ENCODE measurements at regions not wholly inside any gene's neighbourhood (a gene's known extent, or its start where the extent isn't known, plus 50 kb on each side); places are given as distances from the start of the nearest gene placed in this dataset.

DNA sequence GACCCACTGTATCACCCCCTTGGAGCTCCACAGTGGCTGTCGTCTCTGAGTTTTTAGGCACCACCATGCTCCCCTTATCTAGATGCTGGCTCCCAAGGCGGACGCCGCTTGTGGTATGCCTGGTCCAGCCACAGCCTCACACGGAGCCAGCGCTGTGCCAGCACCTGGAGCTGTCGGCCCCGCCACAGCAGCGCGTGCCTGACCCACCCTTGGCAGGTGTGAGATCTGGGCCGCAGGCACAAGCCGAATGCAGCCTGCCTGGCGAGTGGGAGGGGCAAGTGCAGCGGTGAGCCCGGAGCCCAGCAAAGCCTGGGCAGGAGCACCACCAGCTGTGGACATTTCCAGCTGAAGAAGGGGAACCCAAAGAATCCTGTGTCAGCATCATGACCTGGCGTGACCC lies 91.9 kb upstream of the BACE2 start:
- DNase-seq (ENCODE audit: low spot score), result no peak

DNA sequence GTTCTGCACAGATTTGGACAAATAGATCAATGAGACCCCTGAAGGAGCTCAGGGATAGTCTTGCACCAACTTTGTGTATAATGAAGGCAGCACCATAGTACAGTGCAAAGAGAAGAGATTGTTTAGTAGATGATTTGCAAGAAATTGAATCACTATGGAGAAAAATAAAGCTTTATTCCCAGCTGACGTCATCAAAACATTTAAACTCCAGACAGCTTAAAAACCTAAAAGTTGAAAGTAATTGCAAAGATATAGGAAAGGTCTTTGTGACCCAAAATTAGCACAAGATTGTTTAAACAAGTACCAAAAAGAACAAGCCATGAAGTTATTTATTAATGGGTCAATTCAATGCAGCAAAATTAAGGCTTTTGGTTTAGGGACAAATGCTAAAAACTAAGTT lies 88.8 kb upstream of the BACE2 start:
- no peak for DNase-seq (ENCODE audit: low spot score)

DNA sequence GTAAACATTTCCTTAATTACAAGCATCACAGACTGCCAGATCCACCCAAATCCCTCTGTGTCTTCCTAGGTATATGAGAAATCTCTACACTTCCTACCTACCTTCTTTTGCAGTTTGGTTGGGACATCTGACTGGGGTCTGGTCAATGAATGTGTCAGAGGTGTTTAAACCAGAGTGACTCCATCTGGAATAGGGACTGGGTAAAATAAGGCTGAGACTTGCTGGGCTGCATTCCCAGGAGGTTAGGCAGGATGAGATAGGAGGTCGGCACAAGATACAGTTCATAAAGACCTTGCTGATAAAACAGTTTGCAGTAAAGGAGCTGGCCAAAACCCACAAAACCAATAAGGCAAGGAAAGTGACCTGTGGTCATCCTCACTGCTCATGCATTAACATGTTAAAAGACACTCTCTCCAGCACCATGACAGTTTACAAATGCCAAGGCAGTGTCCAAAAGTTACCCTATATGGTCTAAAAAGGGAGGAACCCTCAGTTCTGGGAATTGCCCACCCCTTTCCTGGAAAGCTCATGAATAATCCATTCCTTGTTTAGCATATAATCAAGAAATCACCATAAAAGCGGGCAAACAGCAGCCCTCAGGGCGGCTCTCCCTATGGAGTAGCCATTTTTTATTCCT lies 87.4 kb upstream of the BACE2 start:
- no peak for DNase-seq (ENCODE audit: low spot score)

DNA sequence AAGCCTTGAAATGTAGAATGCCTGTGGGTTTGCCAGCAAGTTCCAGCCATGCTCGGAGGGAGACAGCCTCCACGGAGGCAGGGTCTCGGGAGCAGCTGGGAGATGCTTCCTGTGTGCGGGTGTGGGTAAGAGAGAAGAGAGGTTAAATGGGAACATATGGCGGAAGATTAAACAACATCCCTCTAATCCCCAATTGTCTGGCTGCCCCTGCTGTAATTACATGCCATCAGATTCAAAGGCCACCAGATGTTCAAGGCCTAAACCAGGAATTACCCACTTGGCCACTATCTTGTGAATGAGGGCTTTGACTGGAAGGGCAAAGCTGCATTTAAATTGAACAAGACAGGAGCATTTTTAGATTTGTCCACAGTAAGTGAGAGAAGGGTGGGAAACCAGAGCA lies 81.4 kb upstream of the BACE2 start:
- DNase-seq (ENCODE audit: low spot score), result no peak

DNA sequence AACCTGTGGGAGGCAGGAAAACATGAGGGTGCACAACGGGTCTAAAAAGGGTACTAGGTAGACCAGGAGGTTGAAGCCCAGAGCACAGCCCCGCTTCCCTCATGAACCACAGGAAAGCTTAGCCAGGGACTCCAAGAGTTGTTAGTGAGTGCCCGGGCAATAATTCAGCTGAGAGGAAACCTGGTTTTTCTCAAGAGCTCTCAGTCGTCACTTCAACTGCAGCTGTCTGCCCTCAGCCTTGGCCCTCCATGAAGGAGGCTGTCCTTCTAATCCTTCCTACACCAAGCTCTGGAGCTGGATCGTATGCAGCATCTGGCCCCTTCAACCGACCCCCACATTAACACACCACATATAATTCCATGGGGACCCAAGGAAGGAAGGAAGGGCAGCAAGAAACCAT lies 77.0 kb upstream of the BACE2 start:
- no peak for DNase-seq (ENCODE audit: low spot score)

DNA sequence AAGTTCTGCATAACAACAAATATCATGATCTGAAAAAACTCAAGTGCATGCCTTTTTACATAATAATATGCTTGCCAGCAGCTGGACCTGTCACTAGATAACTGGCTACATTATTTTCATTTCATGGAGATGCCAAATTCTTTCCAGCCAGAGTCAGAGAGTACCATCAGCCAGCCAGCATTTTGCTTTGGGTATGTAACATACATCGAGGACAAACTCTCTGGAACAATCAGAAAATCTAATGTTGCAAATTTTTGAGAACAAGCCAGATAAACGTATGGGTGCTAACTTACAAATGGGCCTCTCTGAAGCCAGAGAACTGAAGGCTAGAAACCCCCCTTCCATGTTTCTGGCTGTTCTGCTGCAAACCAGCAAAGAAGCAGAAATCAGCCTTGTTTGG lies 76.3 kb upstream of the BACE2 start:
- DNase-seq (ENCODE audit: low spot score), result no peak

DNA sequence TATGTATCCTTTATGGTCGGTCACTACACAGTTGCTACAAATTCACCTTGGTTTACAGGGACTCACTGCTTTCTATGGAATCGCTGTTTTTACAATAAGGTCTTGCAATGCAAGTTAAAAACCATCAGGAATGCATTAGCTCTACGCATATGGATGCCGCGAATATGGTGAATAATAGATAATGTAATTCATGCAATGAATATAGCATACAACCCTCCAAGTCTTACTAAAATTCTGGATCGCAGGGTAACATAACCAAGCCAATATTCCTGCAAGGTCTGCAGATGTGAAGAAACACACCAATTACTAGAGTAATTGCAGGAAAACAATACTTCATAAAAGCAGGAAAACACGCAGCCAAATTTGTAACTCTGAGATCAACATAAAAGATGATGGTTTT lies 75.6 kb upstream of the BACE2 start:
- DNase-seq (ENCODE audit: low spot score), result no peak

DNA sequence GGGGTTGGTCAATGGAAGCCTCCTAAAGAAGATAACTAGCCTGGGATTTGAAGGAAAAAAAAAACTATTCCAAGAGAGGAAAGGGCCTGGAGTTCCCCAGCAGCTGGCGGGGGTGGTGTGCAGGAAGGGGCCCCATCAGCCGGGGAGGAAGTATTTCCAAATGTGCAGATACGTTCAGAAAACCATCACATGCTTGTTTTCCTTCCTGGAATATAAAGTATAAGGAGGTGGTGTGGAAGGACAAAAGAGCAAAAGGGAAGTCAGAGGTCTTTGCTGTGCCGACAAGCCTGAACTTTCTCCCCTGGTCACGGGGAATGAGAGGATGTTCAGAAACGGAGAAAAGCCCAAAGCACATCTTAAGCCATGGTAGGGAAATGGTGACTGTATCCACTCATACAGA lies 72.0 kb upstream of the BACE2 start:
- no peak for DNase-seq (ENCODE audit: low spot score)

DNA sequence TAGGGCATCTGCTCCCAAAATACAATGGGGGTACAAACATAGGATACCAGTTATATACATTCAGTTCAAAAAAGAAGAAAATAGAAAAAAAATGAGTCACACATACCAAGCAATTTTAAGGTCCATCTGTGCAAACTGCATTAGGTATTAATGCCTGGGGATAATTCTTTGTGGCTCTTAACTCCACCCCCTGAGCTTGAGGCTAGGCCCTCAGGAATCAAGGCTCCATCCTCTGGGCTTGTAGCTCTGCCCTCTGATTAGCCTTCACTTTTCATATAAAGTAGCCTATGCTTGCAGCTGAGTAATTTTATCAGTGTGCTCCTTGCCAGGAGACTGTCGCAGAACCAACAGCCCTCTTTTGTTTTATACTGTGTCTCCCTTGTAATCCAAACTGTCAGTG lies 69.9 kb upstream of the BACE2 start:
- DNase-seq (ENCODE audit: low spot score), result no peak

DNA sequence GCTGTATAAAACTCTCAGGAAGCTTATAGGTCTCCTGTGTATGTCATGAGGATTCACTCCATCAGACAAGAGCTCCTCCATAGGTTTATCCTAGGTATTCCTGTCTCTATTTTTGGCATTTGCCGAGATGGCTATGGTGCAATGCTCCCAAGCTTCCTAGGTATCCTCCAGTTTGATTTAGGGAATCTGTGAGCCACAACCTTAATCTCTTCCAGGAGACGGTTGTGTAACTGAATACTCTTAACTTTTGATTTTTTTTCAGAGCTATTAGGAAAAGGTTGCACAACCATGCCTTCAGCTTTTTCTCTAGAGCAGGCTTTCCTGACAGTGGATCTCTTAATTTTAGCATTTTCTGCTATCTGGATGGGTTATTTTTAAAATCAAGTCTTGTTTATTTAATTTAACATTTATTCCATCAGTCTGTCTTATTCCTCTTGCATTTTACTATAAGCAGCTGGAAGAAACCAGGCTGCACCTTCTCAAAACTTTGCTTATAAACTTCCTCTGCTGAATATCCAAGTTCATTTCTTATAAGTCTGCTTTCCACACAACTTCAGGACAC lies 69.4 kb upstream of the BACE2 start:
- DNase-seq (ENCODE audit: low spot score), result no peak

DNA sequence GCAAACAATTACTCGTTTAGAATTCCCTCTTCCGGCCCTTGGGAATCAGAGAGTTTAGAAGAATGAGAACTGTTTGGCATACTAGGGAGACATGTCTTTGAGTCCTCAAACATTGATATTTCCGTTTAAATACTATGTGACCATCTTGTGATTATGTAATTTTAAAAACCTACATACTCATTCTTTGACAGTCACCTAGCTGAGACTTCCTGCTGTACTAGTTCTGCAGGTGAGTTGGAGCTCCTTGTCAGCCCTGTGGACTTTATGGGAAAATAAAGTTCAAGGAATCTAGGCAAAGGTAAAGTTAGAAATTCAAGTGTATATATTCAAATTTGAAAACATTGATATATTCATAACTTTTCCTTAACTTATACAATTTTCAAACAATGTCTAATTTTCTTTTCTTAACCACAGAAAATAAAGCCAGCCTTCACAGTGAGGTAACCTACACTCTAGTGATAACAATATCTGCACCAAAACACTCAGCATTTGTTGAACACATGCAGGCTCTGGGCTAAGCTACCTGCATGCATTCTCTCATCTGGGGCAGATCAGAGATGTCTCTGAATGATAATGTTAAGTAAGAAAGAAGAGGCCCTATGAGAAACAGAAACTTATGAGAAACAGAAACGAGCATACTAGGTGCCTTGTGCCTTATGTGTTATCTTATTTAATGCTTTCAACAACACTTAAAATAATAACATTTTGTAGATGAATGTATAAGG lies 67.0 kb upstream of the BACE2 start:
- DNase-seq (ENCODE audit: low spot score), result no peak

DNA sequence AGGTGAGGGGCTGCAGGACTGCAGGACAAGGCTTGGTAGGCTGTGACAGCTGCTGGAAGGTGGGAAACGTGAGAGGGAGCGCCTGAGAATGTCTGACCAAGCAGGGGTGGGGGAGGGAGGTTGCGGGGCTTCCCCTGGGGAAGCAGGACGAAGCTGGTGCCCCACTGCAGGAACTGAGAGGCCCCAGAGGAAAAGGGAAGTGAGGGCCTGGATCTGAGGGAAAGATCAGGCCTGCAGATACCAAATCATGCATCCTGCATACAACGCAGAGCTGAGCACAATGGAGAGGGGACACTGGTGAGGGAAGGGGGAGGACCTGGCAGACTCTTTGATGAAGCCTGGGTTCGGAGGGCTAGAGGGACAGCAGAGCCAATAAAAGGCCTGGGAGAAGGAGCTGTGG lies 65.7 kb upstream of the BACE2 start:
- DNase-seq (ENCODE audit: low spot score), result peak; percentile 22

DNA sequence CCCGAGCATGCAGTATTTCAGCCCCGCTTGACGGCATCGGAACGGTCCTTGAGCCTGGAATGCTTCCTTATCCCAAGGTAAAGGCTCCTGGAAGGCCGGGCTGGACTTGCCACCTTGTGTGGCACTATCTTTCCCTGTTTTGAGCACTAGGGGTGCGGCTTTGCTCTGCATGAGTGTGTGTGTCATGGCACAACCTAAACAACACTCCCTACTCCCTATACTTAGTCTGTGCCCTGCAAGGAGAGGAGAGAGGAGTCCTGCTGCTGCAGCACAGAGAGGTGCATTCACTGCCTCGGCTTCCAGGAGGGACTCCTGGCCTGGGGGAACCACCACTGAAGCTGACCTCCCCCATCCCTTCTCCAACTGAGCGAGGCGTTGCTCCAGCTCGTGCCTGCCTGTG lies 60.4 kb upstream of the BACE2 start:
- DNase-seq (ENCODE audit: low spot score), result no peak

DNA sequence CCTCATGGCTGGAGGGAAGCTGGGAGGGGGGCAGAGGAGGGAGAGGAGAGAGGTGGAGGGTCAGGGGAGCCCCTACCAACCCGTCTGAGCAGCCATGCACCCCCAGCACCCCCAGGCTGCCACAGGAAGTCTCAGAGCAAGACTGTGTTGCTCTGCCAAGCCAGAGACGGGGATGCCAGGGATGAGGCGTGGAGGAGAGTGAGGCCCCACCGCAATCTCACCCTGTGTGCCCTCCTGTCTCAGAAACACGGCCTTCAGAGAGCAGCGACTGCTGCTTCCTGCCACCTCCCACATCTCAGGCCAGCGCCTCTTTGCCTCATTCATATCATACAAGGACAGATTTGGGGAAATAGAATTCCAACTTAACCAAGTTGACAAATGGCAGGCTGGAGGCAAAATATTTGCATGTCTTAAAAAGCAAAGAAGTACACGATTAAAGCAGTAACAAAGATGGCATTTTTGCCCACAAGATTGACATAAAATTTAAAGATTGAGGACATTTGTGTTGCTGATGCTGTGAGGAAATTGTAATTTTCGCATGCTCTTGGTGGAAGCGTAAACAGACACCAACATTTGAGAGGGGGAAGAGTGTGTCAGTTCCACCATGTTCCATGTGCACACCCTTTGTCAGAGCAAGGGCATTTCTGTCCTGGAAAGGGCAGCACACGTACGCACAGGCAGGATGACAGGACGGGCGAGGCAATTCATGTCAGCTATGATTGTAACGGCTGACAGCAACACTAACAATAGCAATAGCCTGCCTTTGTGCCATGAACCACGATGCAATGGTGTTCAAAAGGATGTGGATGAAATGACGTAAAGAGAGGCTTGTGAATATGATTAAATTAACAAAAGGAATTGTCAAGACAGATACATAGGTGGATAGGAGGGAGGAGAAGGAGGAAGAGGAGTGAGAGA lies 59.0 kb upstream of the BACE2 start:
- DNase-seq (ENCODE audit: low spot score), result no peak

DNA sequence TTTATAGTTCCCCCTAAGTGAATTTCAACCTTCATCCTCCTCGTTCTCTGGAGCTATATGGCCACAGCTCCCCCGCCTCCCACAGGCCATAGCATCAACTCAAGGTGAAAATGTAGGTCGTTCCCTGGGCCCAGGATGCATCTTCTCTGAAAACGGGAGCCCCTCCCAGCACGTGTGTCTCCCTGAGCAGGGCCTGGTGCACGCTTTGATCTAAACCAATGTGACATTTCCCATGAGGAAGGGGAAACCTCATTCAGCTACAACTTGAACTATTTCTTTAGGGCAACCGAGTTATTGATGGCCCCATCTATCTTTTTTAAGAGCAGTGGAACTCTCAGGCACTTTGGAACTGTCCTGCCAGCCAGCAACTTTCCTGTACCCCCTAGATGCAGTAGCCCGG lies 57.8 kb upstream of the BACE2 start:
- no peak for DNase-seq (ENCODE audit: low spot score)

DNA sequence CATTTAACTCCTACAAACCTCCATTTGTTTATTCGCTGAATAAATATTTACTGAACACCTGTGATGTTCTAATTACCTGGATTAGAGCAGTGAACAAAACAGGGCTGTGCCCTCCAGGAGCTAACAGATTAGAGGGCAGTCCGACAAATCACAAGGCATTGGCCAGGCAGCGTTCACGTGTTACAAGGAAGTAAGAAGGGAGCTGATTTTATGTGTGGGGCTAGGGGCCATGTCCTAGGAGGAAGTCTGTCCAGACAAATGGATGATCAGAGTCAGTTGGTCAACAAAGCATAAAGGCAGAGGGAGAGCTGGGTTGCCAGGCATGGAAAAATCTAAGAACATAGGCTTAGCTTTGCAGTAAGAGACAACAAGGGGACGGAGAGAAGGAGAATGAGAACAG lies 57.3 kb upstream of the BACE2 start:
- no peak for DNase-seq (ENCODE audit: low spot score)

DNA sequence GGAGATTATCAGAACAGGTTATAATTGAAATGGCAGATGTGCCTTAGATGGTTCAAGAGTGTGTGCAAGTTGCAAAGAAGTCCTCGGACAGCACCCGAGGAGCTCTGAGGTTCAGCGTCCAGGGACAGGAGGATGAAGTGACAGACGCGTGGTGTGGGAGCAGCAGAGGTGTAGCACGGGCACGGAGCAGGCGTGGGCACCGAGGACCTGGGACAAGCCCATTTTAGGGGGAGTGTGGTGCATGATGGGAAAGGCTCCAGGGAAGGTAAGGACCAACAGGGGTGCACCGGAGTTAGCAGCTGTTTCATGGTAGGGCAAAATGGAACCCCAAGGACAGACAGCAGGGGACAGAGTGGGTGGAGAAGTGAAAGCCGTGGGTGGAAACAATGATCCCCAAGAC lies 56.3 kb upstream of the BACE2 start:
- no peak for DNase-seq (ENCODE audit: low spot score)

DNA sequence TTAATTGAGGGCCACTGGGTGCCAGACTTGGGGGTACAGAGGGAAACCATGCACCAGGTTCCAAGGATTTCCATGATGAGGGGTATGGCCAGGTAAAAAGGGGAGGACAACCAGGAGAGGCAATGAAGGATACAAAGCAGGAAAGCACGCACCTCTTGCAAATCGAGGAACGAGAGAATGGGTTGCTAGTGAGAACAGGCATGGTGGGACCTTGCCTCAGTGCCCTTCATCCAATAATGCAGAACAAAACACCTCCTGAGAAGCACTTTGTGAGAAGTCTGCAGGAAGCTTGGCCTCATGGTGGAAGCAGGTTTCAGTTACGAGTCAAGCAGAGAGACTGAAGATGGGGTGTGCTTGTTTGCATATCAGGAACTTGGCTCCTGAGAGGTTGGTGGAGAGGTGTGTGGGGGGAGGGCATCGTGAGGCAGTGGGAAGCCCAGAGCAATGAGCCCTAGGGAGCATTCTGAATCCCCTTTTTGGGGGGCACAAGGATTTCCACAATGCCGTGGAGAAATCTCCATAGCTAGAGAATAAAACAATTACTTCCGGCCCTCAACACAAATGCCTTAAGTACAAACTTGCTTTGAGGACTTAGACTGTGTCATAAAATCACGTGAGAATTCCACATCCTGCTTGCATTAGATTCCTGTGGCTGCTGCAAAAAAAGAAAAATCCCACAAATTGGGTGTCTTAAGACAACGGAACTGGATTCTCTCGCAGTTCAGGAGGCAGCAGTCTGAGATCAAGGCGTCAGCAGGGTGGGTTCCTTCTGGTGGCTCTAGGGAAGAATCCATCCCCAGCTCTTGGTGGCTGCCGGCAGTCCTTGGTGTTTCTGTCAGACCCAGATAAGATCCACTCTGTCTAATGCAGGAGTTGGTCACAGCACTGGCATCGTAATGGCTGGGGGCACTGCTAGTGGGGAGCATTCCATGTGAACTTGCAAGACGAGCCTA lies 54.9 kb upstream of the BACE2 start:
- no peak for DNase-seq (ENCODE audit: low spot score)

DNA sequence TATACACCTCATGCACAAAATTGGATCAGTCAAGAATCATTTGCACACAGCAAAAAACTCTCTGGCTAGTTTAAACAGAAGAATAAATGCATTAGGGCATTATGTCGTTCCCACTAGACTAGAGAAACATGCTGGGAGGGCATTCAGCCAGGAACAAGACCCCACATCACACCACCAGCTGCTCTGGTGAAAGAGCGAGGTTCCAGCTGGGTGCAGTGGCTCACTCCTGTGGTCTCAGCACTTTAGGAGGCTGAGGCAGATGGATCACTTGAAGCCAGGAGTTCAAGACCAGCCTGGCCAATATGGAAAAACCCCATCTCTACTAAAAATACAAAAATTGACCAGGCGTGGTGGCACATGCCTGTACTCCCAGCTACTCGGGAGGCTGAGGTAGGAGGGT lies 52.1 kb upstream of the BACE2 start:
- DNase-seq (ENCODE audit: low spot score), result no peak

Measured in iPS-NIHi11 (cell line).